ENCODE measurements at regions not wholly inside any gene's neighbourhood (a gene's known extent, or its start where the extent isn't known, plus 50 kb on each side); places are given as distances from the start of the nearest gene placed in this dataset.

DNA sequence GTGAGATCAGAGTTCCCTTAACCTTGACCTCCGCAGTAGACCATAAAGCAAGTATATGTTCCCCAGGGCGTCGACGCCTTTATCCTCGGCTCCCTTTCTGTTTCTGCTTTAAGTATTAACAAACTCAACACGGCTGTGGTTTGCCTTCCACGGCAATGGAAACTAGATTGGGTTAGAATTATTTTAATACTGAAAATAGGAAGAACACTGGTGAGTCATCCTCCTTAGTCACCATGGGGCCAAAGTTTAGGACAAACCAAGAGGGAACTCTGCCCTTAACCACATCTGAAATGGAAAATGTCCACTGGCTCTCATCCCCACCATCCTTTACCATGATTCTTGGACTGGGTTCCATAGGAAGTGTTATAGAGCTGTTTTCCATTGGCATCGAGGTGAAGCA, 386.1 kb downstream of the ACTL7B start:
- Histone ChIP-seq H3K4me2 (ENCODE audit: low read depth, low read length) (no peak overlapping the region), H4K20me1 (ENCODE audit: insufficient read depth, low read length) (no peaks in the 10 kb centered on the region), H3K27me3 (ENCODE audit: control insufficient read depth in 1 of 2, insufficient read depth in 2 of 2, low read length in 2 of 2) (peaks cover 0 to 10% of the 10 kb centered on the region in 2 experiments; a peak in 2 of 5 replicates), H3K9ac (ENCODE audit: insufficient read depth, low read depth, low read length) (no peak overlapping the region), H2AFZ (ENCODE audit: low read length) (no peak overlapping the region), H3K9me3 (ENCODE audit: low read length) (no peaks in the 10 kb centered on the region), H3K79me2 (ENCODE audit: insufficient read depth, low read length) (no peaks in the 10 kb centered on the region), H3K4me1 (ENCODE audit: insufficient read depth, low read length) (peaks cover 51% of the 10 kb centered on the region), H3K27ac (ENCODE audit: extremely low read length, insufficient read depth, low read length) (no peak overlapping the region), H3K36me3 (replicated peaks in 1 of 2; ENCODE audit: control insufficient read depth in 1 of 2, insufficient read depth in 2 of 2, low read length in 2 of 2) (no peaks in the 10 kb centered on the region), H3K4me3 (replicated peaks in 1 of 3; ENCODE audit: insufficient read depth in 1 of 3, low read depth in 2 of 3, low read length in 3 of 3) (no peak overlapping the region)
- POLR2A ChIA-PET, result no interaction called here
- in situ Hi-C loops (cut with HindIII; ENCODE audit: extremely low pct_ligation_motif_present, low pct_unique_long_range_greater_than_20kb), result no loop called here
- no TSS peak for BruUV-seq (replicated peaks)
- DNase-seq (ENCODE audit: low spot score) (no peak), FAIRE-seq (no peak), ATAC-seq (no peak)
- CTCF ChIA-PET (ENCODE audit: low intra/inter-chr PET ratio, low total read pairs), result no interaction called here
- 50% methylated on average over 8 of the region's 8 CpGs for WGBS (ENCODE audit: low lambda C conversion rate)
- intact Hi-C loops (cut with micrococcal nuclease; ENCODE audit: unreplicated experiment), result no loop called here
- TF ChIP-seq FOXK2 (IDR thresholded peaks at IDR 0.05) (no peak), ZNF713 (CRISPR knock-in tag; IDR thresholded peaks at IDR 0.05) (no peak), RNF2 (conservative IDR thresholded peaks at IDR 0.05; ENCODE audit: low read depth) (no peak), ZNF224 (CRISPR knock-in tag; IDR thresholded peaks at IDR 0.05) (no peak), ZNF550 (CRISPR knock-in tag; IDR thresholded peaks at IDR 0.05; ENCODE audit: borderline replicate concordance) (no peak)
- TF ChIP-seq, protein P1, sequence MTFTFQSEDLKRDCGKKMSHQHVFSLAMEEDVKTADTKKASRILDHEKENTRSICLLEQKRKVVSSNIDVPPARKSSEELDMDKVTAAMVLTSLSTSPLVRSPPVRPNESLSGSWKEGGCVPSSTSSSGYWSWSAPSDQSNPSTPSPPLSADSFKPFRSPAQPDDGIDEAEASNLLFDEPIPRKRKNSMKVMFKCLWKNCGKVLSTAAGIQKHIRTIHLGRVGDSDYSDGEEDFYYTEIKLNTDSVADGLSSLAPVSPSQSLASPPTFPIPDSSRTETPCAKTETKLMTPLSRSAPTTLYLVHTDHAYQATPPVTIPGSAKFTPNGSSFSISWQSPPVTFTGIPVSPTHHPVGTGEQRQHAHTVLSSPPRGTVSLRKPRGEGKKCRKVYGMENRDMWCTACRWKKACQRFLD (CRISPR knock-in tag; IDR thresholded peaks at IDR 0.05; ENCODE audit: borderline replicate concordance), result no peak
- TF ChIP-seq, protein P2, sequence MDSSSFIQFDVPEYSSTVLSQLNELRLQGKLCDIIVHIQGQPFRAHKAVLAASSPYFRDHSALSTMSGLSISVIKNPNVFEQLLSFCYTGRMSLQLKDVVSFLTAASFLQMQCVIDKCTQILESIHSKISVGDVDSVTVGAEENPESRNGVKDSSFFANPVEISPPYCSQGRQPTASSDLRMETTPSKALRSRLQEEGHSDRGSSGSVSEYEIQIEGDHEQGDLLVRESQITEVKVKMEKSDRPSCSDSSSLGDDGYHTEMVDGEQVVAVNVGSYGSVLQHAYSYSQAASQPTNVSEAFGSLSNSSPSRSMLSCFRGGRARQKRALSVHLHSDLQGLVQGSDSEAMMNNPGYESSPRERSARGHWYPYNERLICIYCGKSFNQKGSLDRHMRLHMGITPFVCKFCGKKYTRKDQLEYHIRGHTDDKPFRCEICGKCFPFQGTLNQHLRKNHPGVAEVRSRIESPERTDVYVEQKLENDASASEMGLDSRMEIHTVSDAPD (CRISPR knock-in tag; IDR thresholded peaks at IDR 0.05), result no peak

Measured in HepG2 (cell line).